ENCODE measurements at regions not wholly inside any gene's neighbourhood (a gene's known extent, or its start where the extent isn't known, plus 50 kb on each side); places are given as distances from the start of the nearest gene placed in this dataset.

DNA sequence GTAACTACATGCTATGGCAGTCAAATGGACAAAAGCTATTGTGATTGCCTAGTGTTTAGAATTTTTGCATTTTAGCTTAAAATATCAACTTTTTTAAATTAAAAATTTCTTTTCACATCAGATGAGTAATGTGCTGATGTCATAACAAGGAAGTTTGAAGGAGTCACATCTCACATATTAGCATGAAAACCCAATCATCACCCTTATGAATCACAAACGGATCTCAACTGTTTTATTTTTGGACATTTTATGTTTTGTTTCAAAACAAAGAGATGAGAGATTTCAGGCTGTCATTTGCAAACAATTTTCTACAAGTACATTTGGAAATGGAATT, 53.6 kb upstream of the TRERF1 start:
- no peak overlapping the region for H3K9ac ChIP-seq (ENCODE audit: control insufficient read depth, extremely low read depth, insufficient read depth, low read length)
- dilution Hi-C loops (cut with MboI; ENCODE audit: extremely low pct_ligation_motif_present, low sequenced_read_pairs): no loop called here

DNA sequence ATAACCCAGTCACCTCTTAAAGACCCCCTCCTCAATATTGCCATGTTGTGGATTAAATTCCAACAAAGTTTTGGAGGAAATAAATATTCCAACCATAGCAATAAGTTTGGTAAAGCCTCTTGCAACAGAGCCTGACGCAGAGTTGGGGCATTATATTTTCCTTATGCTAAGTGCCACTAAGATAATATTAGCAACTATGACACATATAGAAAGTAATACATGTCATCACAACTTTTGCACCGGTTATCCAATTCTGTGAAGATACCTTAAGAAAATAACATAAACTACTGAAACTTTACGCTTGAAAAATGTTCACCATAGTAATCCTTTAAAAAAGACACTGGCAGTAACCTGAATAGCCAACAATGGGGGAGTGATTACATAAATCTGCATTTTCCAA, 52.2 kb upstream of the TRERF1 start:
- Histone ChIP-seq H3K27ac (ENCODE audit: control insufficient read depth, insufficient read depth, low read length) (no peak overlapping the region), H3K36me3 (ENCODE audit: control insufficient read depth in 2 of 2, extremely low read depth in 1 of 2, insufficient read depth in 2 of 2, low read length in 2 of 2) (no peaks in the 10 kb centered on the region), H3K4me1 (ENCODE audit: control insufficient read depth, extremely low read depth, insufficient read depth, low read length) (peaks cover 3% of the 10 kb centered on the region), H2AFZ (ENCODE audit: control insufficient read depth, low read length) (no peak overlapping the region), H4K20me1 (ENCODE audit: control insufficient read depth, extremely low read depth, insufficient read depth, low read length) (no peaks in the 10 kb centered on the region), H3K27me3 (ENCODE audit: control insufficient read depth, extremely low read depth, insufficient read depth, low read length) (no peaks in the 10 kb centered on the region), H3K9me1 (ENCODE audit: control insufficient read depth, extremely low read depth, insufficient read depth, low read length) (no peaks in the 10 kb centered on the region), H3K79me2 (ENCODE audit: control insufficient read depth, insufficient read depth, low read length) (no peaks in the 10 kb centered on the region), H3K9ac (ENCODE audit: control insufficient read depth, extremely low read depth, insufficient read depth, low read length) (no peak overlapping the region), H3K9me3 (ENCODE audit: control insufficient read depth, low read depth, low read length) (no peaks in the 10 kb centered on the region), H3K4me3 (ENCODE audit: control insufficient read depth in 2 of 3, extremely low read depth in 1 of 3, insufficient read depth in 2 of 3, low read depth in 1 of 3, low read length in 3 of 3) (no peak overlapping the region), H3K4me2 (ENCODE audit: control insufficient read depth, extremely low read depth, insufficient read depth, low read depth, low read length) (no peak overlapping the region)
- dilution Hi-C loops (cut with MboI; ENCODE audit: extremely low pct_ligation_motif_present, low sequenced_read_pairs): no loop called here
- FAIRE-seq (no peak), DNase-seq (ENCODE audit: low read depth, low spot score) (no peak)
- TF ChIP-seq, protein P1, sequence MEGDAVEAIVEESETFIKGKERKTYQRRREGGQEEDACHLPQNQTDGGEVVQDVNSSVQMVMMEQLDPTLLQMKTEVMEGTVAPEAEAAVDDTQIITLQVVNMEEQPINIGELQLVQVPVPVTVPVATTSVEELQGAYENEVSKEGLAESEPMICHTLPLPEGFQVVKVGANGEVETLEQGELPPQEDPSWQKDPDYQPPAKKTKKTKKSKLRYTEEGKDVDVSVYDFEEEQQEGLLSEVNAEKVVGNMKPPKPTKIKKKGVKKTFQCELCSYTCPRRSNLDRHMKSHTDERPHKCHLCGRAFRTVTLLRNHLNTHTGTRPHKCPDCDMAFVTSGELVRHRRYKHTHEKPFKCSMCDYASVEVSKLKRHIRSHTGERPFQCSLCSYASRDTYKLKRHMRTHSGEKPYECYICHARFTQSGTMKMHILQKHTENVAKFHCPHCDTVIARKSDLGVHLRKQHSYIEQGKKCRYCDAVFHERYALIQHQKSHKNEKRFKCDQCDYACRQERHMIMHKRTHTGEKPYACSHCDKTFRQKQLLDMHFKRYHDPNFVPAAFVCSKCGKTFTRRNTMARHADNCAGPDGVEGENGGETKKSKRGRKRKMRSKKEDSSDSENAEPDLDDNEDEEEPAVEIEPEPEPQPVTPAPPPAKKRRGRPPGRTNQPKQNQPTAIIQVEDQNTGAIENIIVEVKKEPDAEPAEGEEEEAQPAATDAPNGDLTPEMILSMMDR (optimal IDR thresholded peaks at IDR 0.05 in 1 of 3, IDR thresholded peaks at IDR 0.05 in 1 of 3, conservative IDR thresholded peaks at IDR 0.05 in 1 of 3; ENCODE audit: extremely low read depth in 1 of 3, insufficient read depth in 2 of 3, low read length in 3 of 3): no peak
- TF ChIP-seq EZH2 (IDR thresholded peaks at IDR 0.05; ENCODE audit: low read length): no peak

More for the DNA sequence above, 53.6 kb upstream of the TRERF1 start:
- Histone ChIP-seq H3K79me2 (ENCODE audit: control insufficient read depth, insufficient read depth, low read length) (no peaks in the 10 kb centered on the region), H3K36me3 (ENCODE audit: control insufficient read depth in 2 of 2, extremely low read depth in 1 of 2, insufficient read depth in 2 of 2, low read length in 2 of 2) (no peaks in the 10 kb centered on the region), H2AFZ (ENCODE audit: control insufficient read depth, low read length) (no peak overlapping the region), H3K9me1 (ENCODE audit: control insufficient read depth, extremely low read depth, insufficient read depth, low read length) (no peaks in the 10 kb centered on the region), H4K20me1 (ENCODE audit: control insufficient read depth, extremely low read depth, insufficient read depth, low read length) (no peaks in the 10 kb centered on the region), H3K4me3 (ENCODE audit: control insufficient read depth in 2 of 3, extremely low read depth in 1 of 3, insufficient read depth in 2 of 3, low read depth in 1 of 3, low read length in 3 of 3) (no peak overlapping the region), H3K4me2 (ENCODE audit: control insufficient read depth, extremely low read depth, insufficient read depth, low read depth, low read length) (no peak overlapping the region), H3K27ac (ENCODE audit: control insufficient read depth, insufficient read depth, low read length) (no peak overlapping the region), H3K9me3 (ENCODE audit: control insufficient read depth, low read depth, low read length) (no peaks in the 10 kb centered on the region), H3K27me3 (ENCODE audit: control insufficient read depth, extremely low read depth, insufficient read depth, low read length) (no peaks in the 10 kb centered on the region), H3K4me1 (ENCODE audit: control insufficient read depth, extremely low read depth, insufficient read depth, low read length) (peaks cover 3% of the 10 kb centered on the region)
- FAIRE-seq: no peak
- no peak for TF ChIP-seq EZH2 (IDR thresholded peaks at IDR 0.05; ENCODE audit: low read length)
- TF ChIP-seq, protein P1 (optimal IDR thresholded peaks at IDR 0.05 in 1 of 3, IDR thresholded peaks at IDR 0.05 in 1 of 3, conservative IDR thresholded peaks at IDR 0.05 in 1 of 3; ENCODE audit: extremely low read depth in 1 of 3, insufficient read depth in 2 of 3, low read length in 3 of 3): no peak
- DNase-seq (ENCODE audit: low read depth, low spot score): no peak

All from keratinocyte (primary cell).